Stimulated activated CD8-positive, alpha-beta memory T cell treated with anti-CD3 and anti-CD28 coated beads, Interleukin-15, amount 100 ng/mL, for 48 hours (primary cell): ENCODE measurements at regions not wholly inside any gene's neighbourhood (a gene's known extent, or its start where the extent isn't known, plus 50 kb on each side); places are given as distances from the start of the nearest gene placed in this dataset.

ENCODE experiments used
- DNase-seq, 2 donors: peaks; one replicate each; pipeline ENCODE4 v3.0.0-alpha.2; 2020; ENCODE audit warnings: low read depth in 2 of 2

- no peak for DNase-seq
These were observed 320.4 kb upstream of the SLC7A11 start for GRCh38 chr4:138562544-138562991.

GRCh38 chr4:138561906-138562305 is 319.8 kb upstream of the SLC7A11 start:
- no peak for DNase-seq

- DNase-seq, result no peak
These were observed 319.2 kb upstream of the SLC7A11 start for GRCh38 chr4:138561276-138561880.

GRCh38 chr4:138560448-138560847 is 318.3 kb upstream of the SLC7A11 start:
- no peak for DNase-seq

GRCh38 chr4:138558886-138559285 is 316.7 kb upstream of the SLC7A11 start:
- DNase-seq, result no peak

- DNase-seq, result no peak
These were observed 313.4 kb upstream of the SLC7A11 start for GRCh38 chr4:138555584-138555983.

- no peak for DNase-seq
These were observed 313.0 kb upstream of the SLC7A11 start for GRCh38 chr4:138555108-138555507.

- no peak for DNase-seq
These were observed 311.1 kb upstream of the SLC7A11 start for GRCh38 chr4:138553001-138553845.

GRCh38 chr4:138542191-138542776 is 300.1 kb upstream of the SLC7A11 start:
- DNase-seq, result no peak

GRCh38 chr4:138540056-138540800 is 298.1 kb upstream of the SLC7A11 start:
- DNase-seq, result no peak

- DNase-seq, result no peak
These were observed 296.6 kb upstream of the SLC7A11 start for GRCh38 chr4:138538743-138539142.

GRCh38 chr4:138537731-138538490 is 295.8 kb upstream of the SLC7A11 start:
- DNase-seq, result no peak

- no peak for DNase-seq
These were observed 293.2 kb upstream of the SLC7A11 start for GRCh38 chr4:138535316-138535715.

GRCh38 chr4:138522366-138522765 is 280.2 kb upstream of the SLC7A11 start:
- DNase-seq, result no peak

- DNase-seq, result no peak
These were observed 279.7 kb upstream of the SLC7A11 start for GRCh38 chr4:138521809-138522208.

- no peak for DNase-seq
These were observed 277.3 kb upstream of the SLC7A11 start for GRCh38 chr4:138519436-138519835.

GRCh38 chr4:138513535-138513934 is 271.4 kb upstream of the SLC7A11 start:
- DNase-seq, result no peak

- DNase-seq, result no peak
These were observed 270.6 kb upstream of the SLC7A11 start for GRCh38 chr4:138512756-138513155.

- DNase-seq, result no peak
These were observed 267.9 kb upstream of the SLC7A11 start for GRCh38 chr4:138510053-138510452.

GRCh38 chr4:138509346-138509745 is 267.2 kb upstream of the SLC7A11 start:
- DNase-seq, result no peak

GRCh38 chr4:138507522-138507921 is 265.4 kb upstream of the SLC7A11 start:
- DNase-seq, result no peak
